Neuronal stem cell (in vitro differentiated cells): ENCODE measurements at regions not wholly inside any gene's neighbourhood (a gene's known extent, or its start where the extent isn't known, plus 50 kb on each side); places are given as distances from the start of the nearest gene placed in this dataset.
A peak's percentile ranks its signal among the peaks of the same experiment; 100 is the strongest.
"Not testable (repeated sequence)": the region's sequence is repeated elsewhere in the genome, so short reads cannot be mapped to it uniquely, and the experiment has no call there.

Experiments
- DNase-seq: peaks from one replicate; pipeline ENCODE4 v3.0.0-alpha.2; 2013; ENCODE audit warnings: low spot score
- H2AFZ ChIP-seq: one replicate; pipeline ENCODE4 v1.6.1; 2013; ENCODE audit warnings: mild to moderate bottlenecking, low read length, inconsistent platforms
- H2AK5ac ChIP-seq: 2 replicates; pipeline ENCODE4 v1.6.1; 2013; ENCODE audit warnings: low read depth, mild to moderate bottlenecking, inconsistent platforms, low read length, moderate library complexity, mixed read lengths
- H2BK120ac ChIP-seq: 2 replicates; pipeline ENCODE4 v1.6.1; 2013; ENCODE audit warnings: low read depth, mild to moderate bottlenecking, inconsistent platforms, low read length, moderate library complexity, mixed read lengths
- H2BK12ac ChIP-seq: one replicate; pipeline ENCODE4 v1.6.1; 2013; ENCODE audit warnings: low read length, inconsistent platforms
- H2BK15ac ChIP-seq: 2 replicates; pipeline ENCODE4 v1.6.1; 2013; ENCODE audit warnings: mild to moderate bottlenecking, low read length, inconsistent platforms, mixed read lengths
- H2BK5ac ChIP-seq: one replicate; pipeline ENCODE4 v1.6.1; 2013; ENCODE audit warnings: inconsistent platforms, mild to moderate bottlenecking, low read length, moderate library complexity
- H3K14ac ChIP-seq: one replicate; pipeline ENCODE4 v1.6.1; 2013; ENCODE audit warnings: low read length, inconsistent platforms
- H3K18ac ChIP-seq: 2 replicates; pipeline ENCODE4 v1.6.1; 2013; ENCODE audit warnings: low read length, inconsistent platforms
- H3K23ac ChIP-seq: 2 replicates; pipeline ENCODE4 v1.6.1; 2013; ENCODE audit warnings: low read depth, mild to moderate bottlenecking, mixed read lengths, low read length, inconsistent platforms; ENCODE audit not compliant: poor library complexity
- H3K27ac ChIP-seq: replicated peaks from 3 replicates; pipeline ENCODE4 v1.5.1; 2013; ENCODE audit warnings: low read length, inconsistent platforms
- H3K27me3 ChIP-seq, 3 experiments: 2 replicates each; pipeline ENCODE4 v1.6.1; 2013; ENCODE audit warnings: low read length in 3 of 3, mild to moderate bottlenecking in 2 of 3, inconsistent platforms in 1 of 3, low read depth in 1 of 3, mixed read lengths in 1 of 3, moderate library complexity in 1 of 3; ENCODE audit not compliant: control insufficient read depth in 3 of 3, insufficient read depth in 3 of 3
- H3K36me3 ChIP-seq, 2 donors: replicated peaks in 1 of 2; 2 replicates each; pipeline ENCODE4 v1.6.1; 2013; ENCODE audit warnings: low read length in 2 of 2; ENCODE audit not compliant: control insufficient read depth in 2 of 2, insufficient read depth in 2 of 2
- H3K4ac ChIP-seq: 2 replicates; pipeline ENCODE4 v1.6.1; 2013; ENCODE audit warnings: inconsistent platforms, mild to moderate bottlenecking, low read length, moderate library complexity
- H3K4me1 ChIP-seq, 2 donors: 1 replicate in 1 of 2; 2 replicates in 1 of 2; pipeline ENCODE4 v1.6.1; 2013; ENCODE audit warnings: low read length in 2 of 2, low read depth in 1 of 2; ENCODE audit not compliant: control insufficient read depth in 2 of 2, insufficient read depth in 1 of 2
- H3K4me2 ChIP-seq: one replicate; pipeline ENCODE4 v1.6.1; 2013; ENCODE audit warnings: mild to moderate bottlenecking, low read length, inconsistent platforms; ENCODE audit not compliant: insufficient read depth, poor library complexity, severe bottlenecking
- H3K4me3 ChIP-seq, 2 donors: 2 replicates each; pipeline ENCODE4 v1.5.1; 2013; ENCODE audit warnings: low read length in 2 of 2, mild to moderate bottlenecking in 2 of 2, inconsistent platforms in 1 of 2, moderate library complexity in 1 of 2
- H3K79me1 ChIP-seq: one replicate; pipeline ENCODE4 v1.6.1; 2013; ENCODE audit warnings: low read depth, mild to moderate bottlenecking, inconsistent platforms, low read length, moderate library complexity
- H3K9ac ChIP-seq: one replicate; pipeline ENCODE4 v1.6.1; 2013; ENCODE audit warnings: mild to moderate bottlenecking, low read depth, low read length, inconsistent platforms; ENCODE audit not compliant: poor library complexity
- H3K9me3 ChIP-seq, 2 donors: replicated peaks in 1 of 2; 2 replicates each; pipeline versions ENCODE3 to v1.6.1; 2013; ENCODE audit warnings: low read length in 2 of 2, mild to moderate bottlenecking in 2 of 2, inconsistent platforms in 1 of 2, low read depth in 1 of 2, mixed read lengths in 1 of 2, moderate library complexity in 1 of 2; ENCODE audit not compliant: control insufficient read depth in 2 of 2, insufficient read depth in 1 of 2
- H4K8ac ChIP-seq: one replicate; pipeline ENCODE4 v1.6.1; 2013; ENCODE audit warnings: low read depth, mild to moderate bottlenecking, inconsistent platforms, low read length, moderate library complexity
- H4K91ac ChIP-seq: one replicate; pipeline ENCODE4 v1.6.1; 2013; ENCODE audit warnings: low read length, low read depth, mild to moderate bottlenecking, inconsistent platforms; ENCODE audit not compliant: poor library complexity
- WGBS, 2 donors: extraction: QIAGEN DNeasy Blood & Tissue Kit; methylation state at CpG; one replicate each; pipeline ENCODE4 v1.1.7; 2013; ENCODE audit warnings: missing lambda C conversion rate in 2 of 2, mixed read lengths in 1 of 2; ENCODE audit not compliant: insufficient read length in 2 of 2, insufficient replicate concordance in 1 of 2; ENCODE audit errors: extremely low coverage in 2 of 2; 5-methylcytosine and 5-hydroxymethylcytosine counted together

GRCh38 chr9:7560669-7561305, 238.8 kb downstream of the DMAC1 start:
- H3K27me3 ChIP-seq, result no peaks in the 10 kb centered on the region
- H3K9ac ChIP-seq, result no peak overlapping the region
- no peak overlapping the region for H3K27ac ChIP-seq
- no peak overlapping the region for H2BK5ac ChIP-seq
- no peak overlapping the region for H2BK15ac ChIP-seq
- no peaks in the 10 kb centered on the region for H3K36me3 ChIP-seq
- H3K18ac ChIP-seq, result no peak overlapping the region
- no peak for DNase-seq
- peak overlapping the region; percentile 13 for H2AFZ ChIP-seq
- no peaks in the 10 kb centered on the region for H3K79me1 ChIP-seq
- no peak overlapping the region for H3K4me3 ChIP-seq
- H2AK5ac ChIP-seq, result no peak overlapping the region
- H3K4ac ChIP-seq, result no peak overlapping the region
- no CpG with 5 or more reads among the region's 5 CpGs for WGBS, 2 donors
- H2BK120ac ChIP-seq, result no peak overlapping the region
- H3K14ac ChIP-seq, result no peak overlapping the region
- no peaks in the 10 kb centered on the region for H3K9me3 ChIP-seq
- peaks cover 2 to 5% of the 10 kb centered on the region in 2 donors for H3K4me1 ChIP-seq
- H4K91ac ChIP-seq, result no peak overlapping the region
- H4K8ac ChIP-seq, result no peak overlapping the region
- H3K4me2 ChIP-seq, result no peak overlapping the region
- H2BK12ac ChIP-seq, result no peak overlapping the region
- no peak overlapping the region for H3K23ac ChIP-seq

DNA sequence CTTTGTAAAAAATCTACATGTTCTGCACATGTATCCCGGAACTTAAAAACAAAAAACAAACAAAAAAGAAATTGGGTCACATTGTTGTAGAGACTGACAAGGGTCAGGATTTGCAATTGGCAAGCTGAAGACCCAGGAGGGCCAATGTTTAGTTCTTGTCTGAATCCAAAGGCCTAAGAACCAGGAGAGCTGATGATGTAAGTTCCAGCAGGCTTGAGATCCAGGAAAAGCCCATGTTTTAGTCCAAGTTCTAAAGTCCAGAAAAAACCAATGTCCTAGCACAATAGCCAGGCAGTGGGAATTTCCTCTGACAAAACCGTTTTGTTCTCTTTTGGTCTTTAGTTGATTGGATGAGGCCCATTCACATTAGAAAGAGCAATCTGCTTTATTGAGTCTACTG, 244.9 kb downstream of the DMAC1 start:
- Histone ChIP-seq H3K4me2 (no peak overlapping the region), H3K4me3 (no peak overlapping the region), H2BK12ac (no peak overlapping the region), H3K4ac (no peak overlapping the region), H3K18ac (no peak overlapping the region), H3K23ac (no peak overlapping the region), H3K27ac (no peak overlapping the region), H2AFZ (no peak overlapping the region), H3K4me1 (no peaks in the 10 kb centered on the region), H3K36me3 (no peaks in the 10 kb centered on the region), H3K9ac (no peak overlapping the region), H2BK120ac (no peak overlapping the region), H3K14ac (no peak overlapping the region), H2AK5ac (no peak overlapping the region), H3K79me1 (no peaks in the 10 kb centered on the region), H4K91ac (no peak overlapping the region), H2BK15ac (no peak overlapping the region), H4K8ac (no peak overlapping the region), H3K9me3 (no peaks in the 10 kb centered on the region), H2BK5ac (no peak overlapping the region), H3K27me3 (no peaks in the 10 kb centered on the region)
- no peak for DNase-seq
- WGBS, 2 donors, result no CpG with 5 or more reads among the region's 2 CpGs

- not testable (repeated sequence) for H3K36me3 ChIP-seq, H2AFZ ChIP-seq, H2BK12ac ChIP-seq, H3K4me2 ChIP-seq, H3K4me3 ChIP-seq, H2BK15ac ChIP-seq, H3K27ac ChIP-seq, H3K18ac ChIP-seq, H3K4me1 ChIP-seq, H3K4ac ChIP-seq, H4K91ac ChIP-seq, H2AK5ac ChIP-seq, H3K14ac ChIP-seq, DNase-seq, H3K9ac ChIP-seq, H3K79me1 ChIP-seq, H3K9me3 ChIP-seq, H3K27me3 ChIP-seq, H2BK120ac ChIP-seq, H2BK5ac ChIP-seq, H4K8ac ChIP-seq, H3K23ac ChIP-seq
- no CpG with 5 or more reads among the region's 1 CpG for WGBS, 2 donors
Measured at GRCh38 chr9:7552706-7553105, 246.9 kb downstream of the DMAC1 start.

GRCh38 chr9:7549249-7549648, 250.3 kb downstream of the DMAC1 start:
- Histone ChIP-seq H2BK120ac (no peak overlapping the region), H2BK12ac (no peak overlapping the region), H4K8ac (no peak overlapping the region), H3K4ac (no peak overlapping the region), H2AK5ac (no peak overlapping the region), H2BK15ac (peak overlapping the region; percentile 25), H3K79me1 (no peaks in the 10 kb centered on the region), H2BK5ac (no peak overlapping the region), H3K14ac (no peak overlapping the region), H3K4me1 (peaks cover 0 to 5% of the 10 kb centered on the region in 2 donors), H3K36me3 (no peaks in the 10 kb centered on the region), H3K4me2 (no peak overlapping the region), H3K23ac (no peak overlapping the region), H3K9me3 (no peaks in the 10 kb centered on the region), H3K4me3 (no peak overlapping the region), H4K91ac (no peak overlapping the region), H3K27ac (no peak overlapping the region), H3K18ac (peak overlapping the region; percentile 54), H2AFZ (peak overlapping the region; percentile 39), H3K27me3 (no peaks in the 10 kb centered on the region), H3K9ac (no peak overlapping the region)
- WGBS, 2 donors, result no CpG with 5 or more reads among the region's 3 CpGs
- DNase-seq, result no peak
